Ovary (tissue), 3 donors: ENCODE measurements at regions not wholly inside any gene's neighbourhood (a gene's known extent, or its start where the extent isn't known, plus 50 kb on each side); places are given as distances from the start of the nearest gene placed in this dataset.

Experiments used
- EP300 ChIP-seq: sonication (generic); formaldehyde crosslinking; IDR thresholded peaks from one replicate; pipeline ENCODE4 v1.6.1; 2017; ENCODE audit warnings: antibody characterized with exemption
- TF ChIP-seq, protein P1 (sequence below), 3 donors: fragments of 450-650 bp in 2 of 3; fragments of 200-600 bp in 1 of 3; IDR thresholded peaks; one replicate each; pipeline versions ENCODE4 v1.5.1 to v1.8.0; 2016 to 2022; ENCODE audit warnings: antibody characterized with exemption in 3 of 3, mild to moderate bottlenecking in 1 of 3
- donor health status: DM: no; HTN: no; CAD: no.

GRCh38 chr5:160961038-160961437 is 109.0 kb upstream of the ATP10B start:
- TF ChIP-seq, protein P1, sequence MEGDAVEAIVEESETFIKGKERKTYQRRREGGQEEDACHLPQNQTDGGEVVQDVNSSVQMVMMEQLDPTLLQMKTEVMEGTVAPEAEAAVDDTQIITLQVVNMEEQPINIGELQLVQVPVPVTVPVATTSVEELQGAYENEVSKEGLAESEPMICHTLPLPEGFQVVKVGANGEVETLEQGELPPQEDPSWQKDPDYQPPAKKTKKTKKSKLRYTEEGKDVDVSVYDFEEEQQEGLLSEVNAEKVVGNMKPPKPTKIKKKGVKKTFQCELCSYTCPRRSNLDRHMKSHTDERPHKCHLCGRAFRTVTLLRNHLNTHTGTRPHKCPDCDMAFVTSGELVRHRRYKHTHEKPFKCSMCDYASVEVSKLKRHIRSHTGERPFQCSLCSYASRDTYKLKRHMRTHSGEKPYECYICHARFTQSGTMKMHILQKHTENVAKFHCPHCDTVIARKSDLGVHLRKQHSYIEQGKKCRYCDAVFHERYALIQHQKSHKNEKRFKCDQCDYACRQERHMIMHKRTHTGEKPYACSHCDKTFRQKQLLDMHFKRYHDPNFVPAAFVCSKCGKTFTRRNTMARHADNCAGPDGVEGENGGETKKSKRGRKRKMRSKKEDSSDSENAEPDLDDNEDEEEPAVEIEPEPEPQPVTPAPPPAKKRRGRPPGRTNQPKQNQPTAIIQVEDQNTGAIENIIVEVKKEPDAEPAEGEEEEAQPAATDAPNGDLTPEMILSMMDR (IDR thresholded peaks at IDR 0.05) = no peak
- TF ChIP-seq EP300 = no peak
